RWPE1 (cell line): ENCODE measurements at regions not wholly inside any gene's neighbourhood (a gene's known extent, or its start where the extent isn't known, plus 50 kb on each side); places are given as distances from the start of the nearest gene placed in this dataset.

Source experiments
- CTCF ChIA-PET: fragments of 350-600 bp; sonication (Branson Sonifier 250); formaldehyde crosslinking; extraction: SDS; loops from one replicate; lab custom pipeline; 2021; lab: Yijun Ruan, JAX
- POLR2A ChIA-PET: fragments of 400-600 bp; formaldehyde crosslinking; extraction: SDS; loops from one replicate; lab custom pipeline; 2020; ENCODE audit warnings: antibody characterized with exemption; ENCODE audit not compliant: low non-redundant PET; lab: Yijun Ruan, JAX
- DNase-seq: peaks from one replicate; pipeline ENCODE4 v3.0.0; 2012; ENCODE audit warnings: low spot score
- H3K27ac ChIP-seq: fragments of 450-650 bp; 2 replicates; pipeline ENCODE4 v1.5.1; 2017
- CTCF ChIP-seq: fragments of 450-650 bp; conservative IDR thresholded peaks from 2 replicates; pipeline ENCODE4 v1.5.1; 2017; ENCODE audit warnings: low read depth, mild to moderate bottlenecking

- POLR2A ChIA-PET, result no interaction called here
- TF ChIP-seq CTCF, result no peak
- CTCF ChIA-PET, result interaction anchor here (0.5 kb wide), 1 partner anchor 871 kb away, joined by 4 read pairs; no protein-coding TSS in a partner anchor
- no peak overlapping the region for H3K27ac ChIP-seq
- no peak for DNase-seq
Measured at GRCh38 chr10:78194539-78195402, 161.1 kb downstream of the RPS24 start.

DNA sequence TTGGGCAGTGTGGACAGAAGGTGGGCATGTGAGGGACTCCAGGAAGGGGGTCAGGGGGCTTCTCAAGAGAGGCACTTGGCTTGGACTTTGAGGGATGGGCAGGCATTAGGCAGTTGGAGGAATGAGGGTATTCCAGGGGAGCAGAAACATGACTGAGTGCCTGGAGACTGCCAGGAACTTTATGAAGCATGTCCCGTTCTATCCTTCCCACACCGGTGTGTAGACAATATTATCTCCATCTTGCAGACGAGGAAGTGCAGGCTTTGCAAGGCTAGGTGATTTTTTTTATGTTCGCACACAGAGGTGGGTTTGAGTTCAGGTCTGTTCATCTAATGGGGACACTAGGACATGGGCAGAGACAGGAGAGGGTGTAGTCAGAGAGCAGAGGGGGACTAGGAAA, 162.7 kb downstream of the RPS24 start:
- H3K27ac ChIP-seq, result no peak overlapping the region
- ChIA-PET POLR2A (no interaction called here), CTCF (interaction anchor here (0.7 kb wide), 1 partner anchor 44 kb away, joined by 3 read pairs; no protein-coding TSS in a partner anchor)
- TF ChIP-seq CTCF, result no peak
- DNase-seq, result no peak

GRCh38 chr10:78196964-78197363, 163.3 kb downstream of the RPS24 start:
- no peak overlapping the region for H3K27ac ChIP-seq
- ChIA-PET POLR2A (no interaction called here), CTCF (interaction anchor here (0.7 kb wide), 1 partner anchor 45 kb away, joined by 3 read pairs; no protein-coding TSS in a partner anchor)
- TF ChIP-seq CTCF, result no peak
- peak; percentile 77 for DNase-seq

GRCh38 chr10:78197628-78198272, 164.1 kb downstream of the RPS24 start:
- ChIA-PET CTCF (interaction anchor here (0.6 to 0.7 kb wide), 2 partner anchors 9 to 16 kb away, joined by 3 read pairs; no protein-coding TSS in a partner anchor), POLR2A (interaction anchor here (0.6 kb wide), 1 partner anchor 995 kb away, joined by 3 read pairs; no protein-coding TSS in a partner anchor)
- no peak for TF ChIP-seq CTCF
- H3K27ac ChIP-seq, result no peak overlapping the region
- DNase-seq, result no peak

GRCh38 chr10:78199005-78199725, 165.5 kb downstream of the RPS24 start:
- ChIA-PET POLR2A (interaction anchor here (0.6 kb wide), 1 partner anchor 122 kb away, joined by 4 read pairs; no protein-coding TSS in a partner anchor), CTCF (no interaction called here)
- TF ChIP-seq CTCF, result no peak
- H3K27ac ChIP-seq, result no peak overlapping the region
- DNase-seq, result no peak

DNA sequence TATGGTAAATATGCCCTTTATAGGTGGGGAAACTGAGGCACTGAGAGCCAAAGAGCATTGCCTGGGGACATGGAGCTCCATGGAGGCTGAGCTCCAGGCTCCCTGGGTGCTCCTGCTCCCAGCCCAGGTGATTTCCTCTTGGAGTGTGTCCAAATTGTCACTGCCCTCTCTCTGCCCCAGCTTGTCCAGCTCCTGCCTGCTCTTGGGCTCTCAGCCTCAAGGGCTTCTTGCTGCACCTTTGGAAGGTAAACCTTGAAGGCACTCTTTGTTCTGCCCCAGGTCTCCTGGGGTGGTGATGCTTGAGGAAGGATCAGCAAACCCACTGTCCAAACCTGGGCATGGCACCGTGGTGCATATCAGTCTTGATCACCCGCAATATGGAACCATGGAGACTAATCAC, 166.1 kb downstream of the RPS24 start:
- no peak overlapping the region for H3K27ac ChIP-seq
- ChIA-PET POLR2A (no interaction called here), CTCF (no interaction called here)
- DNase-seq, result no peak
- TF ChIP-seq CTCF, result no peak
